ENCODE measurements at regions not wholly inside any gene's neighbourhood (a gene's known extent, or its start where the extent isn't known, plus 50 kb on each side); places are given as distances from the start of the nearest gene placed in this dataset.

- DNase-seq (ENCODE audit: low read depth), result no peak
Measured at GRCh38 chr2:49255409-49255971, 101.2 kb upstream of the FSHR start.

DNA sequence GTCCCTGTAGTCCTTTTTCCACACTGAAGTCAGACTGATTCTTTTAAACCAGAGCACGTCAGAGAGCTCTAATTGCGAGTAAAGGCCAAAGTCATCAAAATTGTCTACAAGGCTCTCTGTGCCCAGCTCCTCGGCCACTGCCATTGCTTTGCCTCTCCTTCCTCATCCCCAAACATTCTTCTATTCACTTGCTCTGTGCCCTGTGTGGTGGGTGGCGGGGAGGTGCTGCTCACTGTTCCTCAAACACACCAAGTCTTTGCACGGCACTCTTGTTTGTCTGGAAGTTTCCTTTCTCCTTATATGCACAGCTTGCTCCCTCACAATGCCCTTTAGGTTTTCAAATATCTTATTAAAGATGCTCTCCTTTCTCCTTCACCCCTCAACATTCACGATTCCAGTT, 100.1 kb upstream of the FSHR start:
- no peak for DNase-seq (ENCODE audit: low read depth)

DNA sequence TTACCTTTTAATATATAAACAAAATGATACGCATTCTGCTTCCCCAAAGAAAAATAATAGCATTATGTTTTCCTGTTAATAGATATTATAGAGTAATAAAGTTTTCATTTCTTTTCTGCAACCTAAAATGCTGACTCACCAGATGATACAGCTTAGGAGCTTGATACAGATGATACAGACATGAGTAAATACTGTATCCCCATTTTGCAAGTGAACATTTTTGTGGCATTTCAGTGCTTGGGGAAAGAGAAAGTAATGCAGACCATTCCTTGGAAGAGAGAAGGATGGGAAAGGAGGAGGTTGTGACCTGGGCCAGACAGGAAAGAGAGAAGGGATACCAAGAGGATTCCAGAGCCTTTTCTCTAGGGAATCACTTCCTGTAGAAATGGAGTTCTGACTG, 97.5 kb upstream of the FSHR start:
- DNase-seq (ENCODE audit: low read depth), result peak; percentile 34

- no peak for DNase-seq (ENCODE audit: low read depth)
Measured at GRCh38 chr2:49251251-49251650, 96.9 kb upstream of the FSHR start.

DNA sequence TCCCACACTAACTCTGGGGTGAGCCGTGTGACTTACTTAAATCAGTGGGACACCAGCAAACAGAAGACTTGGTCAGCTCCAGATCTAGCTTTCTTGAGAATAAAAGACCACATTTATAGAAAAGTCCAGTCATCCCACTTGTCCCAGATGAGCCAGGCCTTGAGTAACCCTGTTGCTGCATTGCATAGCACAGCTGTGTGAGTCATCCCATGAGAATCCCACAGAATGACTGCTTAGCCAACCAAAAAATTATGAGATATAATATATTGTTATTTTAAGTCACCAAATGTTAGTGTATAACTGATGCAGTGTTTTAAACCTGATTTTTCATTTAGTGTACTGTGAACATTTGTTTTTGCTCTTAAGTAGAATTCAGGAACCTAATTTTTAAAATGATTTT, 94.2 kb upstream of the FSHR start:
- DNase-seq (ENCODE audit: low read depth), result peak; percentile 82

- DNase-seq (ENCODE audit: low read depth), result no peak
Measured at GRCh38 chr2:49241991-49242390, 87.7 kb upstream of the FSHR start.

GRCh38 chr2:49241501-49241900, 87.2 kb upstream of the FSHR start:
- no peak for DNase-seq (ENCODE audit: low read depth)

GRCh38 chr2:49240608-49241007, 86.3 kb upstream of the FSHR start:
- no peak for DNase-seq (ENCODE audit: low read depth)

- no peak for DNase-seq (ENCODE audit: low read depth)
Measured at GRCh38 chr2:49238604-49238960, 84.3 kb upstream of the FSHR start.

- DNase-seq (ENCODE audit: low read depth), result no peak
Measured at GRCh38 chr2:49237867-49238603, 83.7 kb upstream of the FSHR start.

DNA sequence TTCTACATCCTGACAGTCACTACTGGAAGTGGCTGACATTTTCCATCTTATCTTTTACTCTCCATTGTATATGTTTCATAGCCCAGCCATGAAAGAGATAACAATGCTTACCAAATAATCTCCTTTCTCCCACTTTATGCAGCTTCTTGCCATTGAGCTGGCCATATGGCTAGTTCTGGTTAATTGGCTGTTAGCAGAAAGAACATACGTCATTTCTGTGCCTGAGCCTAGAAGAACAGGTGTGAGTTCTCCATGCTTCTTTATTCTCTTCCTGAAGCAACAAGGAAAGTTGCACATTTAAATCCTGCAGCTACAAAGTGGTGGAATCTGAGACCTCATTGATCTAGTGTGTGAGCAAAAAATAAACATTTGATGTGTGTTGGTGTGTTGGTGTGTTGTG, 82.0 kb upstream of the FSHR start:
- DNase-seq (ENCODE audit: low read depth), result no peak

- DNase-seq (ENCODE audit: low read depth), result no peak
Measured at GRCh38 chr2:49226360-49226759, 72.0 kb upstream of the FSHR start.

- DNase-seq (ENCODE audit: low read depth), result no peak
Measured at GRCh38 chr2:49225126-49225525, 70.8 kb upstream of the FSHR start.

- DNase-seq (ENCODE audit: low read depth), result no peak
Measured at GRCh38 chr2:49224426-49225010, 70.2 kb upstream of the FSHR start.

- no peak for DNase-seq (ENCODE audit: low read depth)
Measured at GRCh38 chr2:49222975-49223528, 68.7 kb upstream of the FSHR start.

DNA sequence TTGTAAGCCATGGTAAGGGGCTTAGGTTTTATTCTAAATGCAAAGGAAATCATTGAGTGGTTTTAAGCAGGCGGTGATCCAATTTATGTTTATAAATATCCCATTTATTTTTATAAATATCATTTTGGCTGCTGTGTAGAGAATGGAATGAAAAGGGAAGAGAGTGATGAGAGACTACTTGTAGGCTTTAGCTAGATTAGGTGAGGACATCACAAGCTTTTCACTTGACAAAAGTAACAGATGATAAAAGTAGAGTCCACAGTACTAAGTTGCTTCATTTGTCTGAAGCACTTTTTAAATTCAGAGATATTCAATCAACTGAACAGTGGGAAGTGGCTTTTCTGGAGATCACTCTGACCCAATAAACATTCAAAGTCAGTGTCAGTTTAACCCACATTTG, 65.4 kb upstream of the FSHR start:
- no peak for DNase-seq (ENCODE audit: low read depth)

DNA sequence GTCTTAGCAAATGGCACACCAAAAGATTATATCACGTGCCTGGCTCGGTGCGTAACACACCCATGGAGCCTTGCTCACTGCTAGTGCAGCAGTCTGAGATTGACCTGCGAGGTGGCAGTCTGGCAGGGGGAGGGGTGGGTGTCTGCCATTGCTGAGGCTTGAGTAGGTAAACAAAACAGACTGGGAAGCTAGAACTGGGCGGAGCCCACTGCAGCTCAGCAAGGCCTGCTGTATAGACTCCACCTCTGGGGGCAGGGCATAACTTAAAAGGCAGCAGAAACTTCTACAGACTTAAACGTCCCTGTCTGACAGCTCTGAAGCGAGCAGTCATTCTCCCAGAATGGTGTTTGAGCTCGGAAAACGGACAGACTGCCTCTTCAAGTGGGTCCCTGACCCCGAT, 55.9 kb upstream of the FSHR start:
- DNase-seq (ENCODE audit: low read depth), result no peak

DNA sequence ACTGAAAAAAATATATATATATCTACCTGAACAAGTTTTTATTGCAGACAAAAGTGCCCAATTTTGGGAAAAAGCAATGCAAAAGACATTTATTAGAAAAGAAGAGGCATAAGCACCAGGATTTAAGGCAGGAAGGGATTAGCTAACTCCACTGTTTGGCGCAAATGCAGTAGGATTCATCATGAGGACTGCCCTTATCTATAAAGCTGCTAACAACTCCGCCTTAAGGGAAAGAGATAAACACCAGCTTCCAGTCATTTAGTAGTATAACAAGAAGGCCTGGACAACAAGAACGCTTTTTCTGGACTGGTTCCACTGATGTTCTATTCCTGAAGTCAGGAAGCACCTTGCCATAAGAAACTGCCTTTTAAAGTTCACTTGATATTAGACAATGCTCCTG, 52.9 kb upstream of the FSHR start:
- no peak for DNase-seq (ENCODE audit: low read depth)
